Chondrocyte (in vitro differentiated cells): ENCODE measurements at regions not wholly inside any gene's neighbourhood (a gene's known extent, or its start where the extent isn't known, plus 50 kb on each side); places are given as distances from the start of the nearest gene placed in this dataset.
"Not testable (repeated sequence)": the region's sequence is repeated elsewhere in the genome, so short reads cannot be mapped to it uniquely, and the experiment has no call there.

Source experiments
- DNase-seq: peaks from one replicate; pipeline ENCODE4 v3.0.0; 2021; ENCODE audit warnings: mixed read lengths, low spot score
- H3K27ac Mint-ChIP-seq: one replicate; pipeline ENCODE4 v1.8.0; 2021; ENCODE audit warnings: mild to moderate bottlenecking, moderate library complexity, mixed read lengths; ENCODE audit not compliant: unreplicated experiment
- H3K27me3 Mint-ChIP-seq: 2 replicates; pipeline ENCODE4 v1.8.0; 2021; ENCODE audit warnings: low read depth, mixed read lengths
- H3K36me3 Mint-ChIP-seq: 2 replicates; pipeline ENCODE4 v1.8.0; 2021; ENCODE audit warnings: low read depth, mixed read lengths
- H3K4me1 Mint-ChIP-seq: 2 replicates; pipeline ENCODE4 v1.8.0; 2021; ENCODE audit warnings: low read depth, mild to moderate bottlenecking, mixed read lengths
- H3K4me3 Mint-ChIP-seq: one replicate; pipeline ENCODE4 v1.8.0; 2021; ENCODE audit warnings: mild to moderate bottlenecking, moderate library complexity, mixed read lengths; ENCODE audit not compliant: unreplicated experiment
- H3K9me3 Mint-ChIP-seq: 2 replicates; pipeline ENCODE4 v1.8.0; 2021; ENCODE audit warnings: low read depth, mixed read lengths
- CTCF ChIP-seq: fragments of 200-600 bp; sonication (generic); IDR thresholded peaks from 2 replicates; pipeline ENCODE4 v1.5.0; 2021; ENCODE audit warnings: antibody characterized with exemption, mild to moderate bottlenecking, moderate library complexity

DNA sequence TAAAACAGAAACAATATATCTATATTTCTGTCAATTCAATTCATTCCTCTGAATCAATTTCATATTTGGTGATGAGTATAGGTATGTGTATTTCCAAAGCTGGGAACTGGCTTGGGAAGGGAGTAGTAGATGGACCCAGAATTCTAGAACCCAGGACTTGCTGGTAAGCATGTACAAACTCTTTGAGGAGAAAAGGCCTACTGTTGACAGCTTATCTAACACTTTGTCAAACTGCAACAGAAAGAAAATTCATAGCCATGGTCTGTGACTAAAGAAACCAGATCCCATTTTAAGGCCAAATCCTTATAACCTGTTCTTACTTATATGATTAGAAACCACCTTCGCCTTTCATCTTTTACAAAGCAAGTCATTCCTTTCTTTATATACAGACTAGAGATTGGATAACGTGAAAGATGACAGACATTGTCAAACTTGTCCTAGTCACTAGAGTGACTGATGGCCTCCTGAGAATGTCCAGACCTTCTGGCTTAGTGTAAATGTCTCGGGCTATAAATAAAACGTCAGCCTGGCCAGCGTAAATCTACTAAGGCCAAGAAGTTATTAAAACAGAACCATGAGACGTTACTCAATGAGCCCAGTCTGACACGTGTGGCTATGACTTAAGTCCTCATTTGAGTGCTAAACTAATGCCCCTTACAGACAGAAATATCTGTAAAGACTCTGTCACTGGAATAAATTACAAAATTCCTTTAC lies 152.3 kb downstream of the ALDH8A1 start:
- TF ChIP-seq CTCF = no peak
- Mint-ChIP-seq H3K4me3 (no peak overlapping the region), H3K27me3 (no peaks in the 10 kb centered on the region), H3K9me3 (peaks cover 15% of the 10 kb centered on the region), H3K36me3 (peaks cover 9% of the 10 kb centered on the region), H3K27ac (peak overlapping the region; percentile 56), H3K4me1 (peaks cover 26% of the 10 kb centered on the region)
- no peak for DNase-seq

- Mint-ChIP-seq H3K36me3 (peaks cover 19% of the 10 kb centered on the region), H3K27me3 (no peaks in the 10 kb centered on the region), H3K4me3 (no peak overlapping the region), H3K4me1 (peaks cover 17% of the 10 kb centered on the region), H3K9me3 (peaks cover 34% of the 10 kb centered on the region), H3K27ac (peak overlapping the region; percentile 24)
- DNase-seq = no peak
- no peak for TF ChIP-seq CTCF
These were observed 154.2 kb downstream of the ALDH8A1 start for GRCh38 chr6:134795691-134796090.

GRCh38 chr6:134795001-134795400 lies 154.9 kb downstream of the ALDH8A1 start:
- H3K27me3 Mint-ChIP-seq = no peaks in the 10 kb centered on the region
- H3K4me1 Mint-ChIP-seq = peaks cover 17% of the 10 kb centered on the region
- peaks cover 23% of the 10 kb centered on the region for H3K36me3 Mint-ChIP-seq
- H3K27ac Mint-ChIP-seq = peak overlapping the region; percentile 52
- no peak for DNase-seq
- H3K4me3 Mint-ChIP-seq = no peak overlapping the region
- no peak for TF ChIP-seq CTCF
- H3K9me3 Mint-ChIP-seq = peaks cover 40% of the 10 kb centered on the region

DNA sequence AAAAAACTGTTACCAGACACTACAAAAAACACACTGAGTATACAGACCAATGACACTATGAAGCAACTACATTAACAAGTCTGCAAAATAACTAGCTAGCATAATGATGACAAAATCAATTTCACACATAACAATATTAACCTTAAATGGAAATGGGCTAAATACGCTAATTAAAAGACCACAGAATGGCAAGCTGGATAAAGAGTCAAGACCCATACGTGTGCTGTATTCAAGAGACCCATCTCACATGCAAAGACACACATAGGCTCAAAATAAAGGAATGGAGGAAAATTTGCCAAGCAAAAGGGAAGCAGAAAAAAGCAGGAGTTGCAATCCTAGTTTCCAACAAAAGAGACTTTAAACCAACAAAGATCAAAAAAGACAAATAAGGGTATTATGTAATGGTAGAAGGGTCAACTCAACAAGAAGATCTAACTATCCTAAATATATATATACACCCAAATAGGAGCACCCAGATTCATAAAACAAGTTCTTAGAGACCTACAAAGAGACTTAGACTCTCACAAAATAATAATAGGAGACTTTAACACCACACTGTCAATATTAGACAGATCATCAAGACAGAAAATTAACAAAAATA lies 158.6 kb downstream of the ALDH8A1 start:
- not testable (repeated sequence) for H3K27me3 Mint-ChIP-seq, DNase-seq, H3K4me3 Mint-ChIP-seq, H3K27ac Mint-ChIP-seq
- Mint-ChIP-seq H3K36me3 (peaks cover 23% of the 10 kb centered on the region), H3K9me3 (peaks cover 42% of the 10 kb centered on the region), H3K4me1 (peaks cover 13% of the 10 kb centered on the region)

DNA sequence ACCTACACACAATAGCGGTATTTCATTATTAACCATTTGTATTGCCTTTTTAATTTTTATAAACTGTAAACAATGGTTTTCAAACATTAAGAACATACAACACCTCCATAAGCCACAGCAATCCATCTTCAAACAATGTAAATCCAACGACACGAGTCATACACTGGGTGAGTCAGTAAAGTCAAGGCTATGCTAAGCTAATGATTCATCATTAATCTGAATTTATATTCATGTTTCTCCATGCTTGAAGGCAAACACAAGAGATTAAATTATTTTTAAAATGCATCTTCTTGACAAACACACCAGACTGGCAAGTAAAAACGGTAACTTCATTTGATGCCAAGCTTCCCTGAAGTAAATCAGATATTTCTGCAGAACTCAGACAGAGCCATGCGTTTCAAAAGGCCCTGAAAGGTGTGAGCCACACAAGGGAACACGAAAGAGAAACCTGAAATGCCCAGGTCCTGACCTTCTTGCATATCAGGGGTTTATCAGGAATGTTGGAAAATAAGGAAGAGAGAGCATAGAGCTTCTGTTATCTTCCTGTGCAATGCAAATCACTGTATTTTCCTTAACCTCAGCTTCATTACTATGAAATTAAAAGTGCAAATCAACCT lies 162.5 kb downstream of the ALDH8A1 start:
- no peak overlapping the region for H3K27ac Mint-ChIP-seq
- H3K4me1 Mint-ChIP-seq = peaks cover 5% of the 10 kb centered on the region
- peaks cover 24% of the 10 kb centered on the region for H3K9me3 Mint-ChIP-seq
- peaks cover 12% of the 10 kb centered on the region for H3K36me3 Mint-ChIP-seq
- no peak for TF ChIP-seq CTCF
- DNase-seq = no peak
- H3K27me3 Mint-ChIP-seq = no peaks in the 10 kb centered on the region
- no peak overlapping the region for H3K4me3 Mint-ChIP-seq
